ENCODE measurements at regions not wholly inside any gene's neighbourhood (a gene's known extent, or its start where the extent isn't known, plus 50 kb on each side); places are given as distances from the start of the nearest gene placed in this dataset.
"Not testable (repeated sequence)": the region's sequence is repeated elsewhere in the genome, so short reads cannot be mapped to it uniquely, and the experiment has no call there.

DNA sequence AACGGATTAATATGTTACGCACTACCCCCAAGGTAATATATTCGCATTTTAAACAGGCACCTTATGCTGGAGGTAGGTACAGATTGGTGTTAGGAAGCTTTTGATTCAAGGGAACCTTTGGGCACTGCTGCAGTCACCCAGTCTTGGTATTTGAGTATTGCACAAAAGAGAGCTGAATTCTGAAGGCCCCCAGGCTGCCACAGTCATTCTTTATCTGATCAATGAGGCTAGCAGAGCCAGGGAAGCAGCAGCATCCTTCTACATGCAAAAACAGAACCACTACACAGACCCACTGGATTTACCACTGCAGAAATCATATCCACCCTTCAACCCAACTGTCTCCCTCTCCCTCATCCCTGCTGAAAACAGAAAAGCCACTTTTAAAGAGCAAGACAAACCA, 121.2 kb upstream of the GRIN3A start:
- DNase-seq (ENCODE audit: low spot score), result no peak

DNA sequence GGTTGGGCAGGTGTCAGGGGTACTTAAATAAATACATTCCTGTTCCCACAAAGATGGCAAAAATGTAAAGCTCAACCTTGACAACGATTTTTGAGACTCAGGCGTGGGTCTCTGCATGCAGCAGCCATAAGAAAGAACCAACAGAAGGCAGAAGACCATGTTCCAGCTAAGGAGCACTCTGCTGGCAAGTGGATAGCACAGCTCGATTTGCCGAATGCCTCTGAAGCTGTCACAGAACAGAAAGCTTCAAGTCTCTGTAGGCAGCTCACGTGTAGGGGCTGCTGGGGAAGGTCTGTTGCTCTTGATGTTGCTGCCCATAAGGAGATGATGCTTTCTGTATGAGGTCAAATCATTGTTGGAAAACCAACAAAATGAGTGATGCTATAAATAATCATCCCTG, 119.6 kb upstream of the GRIN3A start:
- DNase-seq (ENCODE audit: low spot score), result no peak

DNA sequence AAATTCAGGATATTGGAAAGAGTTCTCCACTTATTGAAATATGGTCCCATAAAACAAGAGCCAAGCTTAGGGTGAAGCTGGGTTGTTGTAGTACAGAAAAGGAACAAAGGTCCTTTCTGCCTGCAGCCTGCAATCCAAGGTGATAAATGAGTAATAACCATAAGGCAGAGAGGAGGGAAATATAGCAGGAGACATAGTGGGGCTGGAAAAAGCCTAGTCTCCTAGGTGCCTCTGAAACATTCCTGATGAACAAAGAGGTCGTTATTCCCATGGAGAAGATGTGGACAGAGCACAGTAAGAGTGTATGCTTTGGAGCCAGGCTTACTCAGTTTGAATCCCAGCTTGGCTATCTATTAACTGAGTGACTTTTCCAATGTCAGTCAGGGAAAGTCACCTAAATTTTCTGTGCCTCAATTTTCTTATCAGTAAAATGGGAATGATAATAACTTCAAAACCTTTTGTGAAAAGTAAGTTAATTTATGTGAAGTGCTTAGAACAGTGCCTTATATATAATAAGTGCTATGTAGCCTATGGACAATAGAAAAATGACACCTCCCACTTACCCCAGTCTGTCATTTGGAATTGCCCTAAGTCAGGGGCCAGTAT, 110.8 kb upstream of the GRIN3A start:
- no peak for DNase-seq (ENCODE audit: low spot score)

DNA sequence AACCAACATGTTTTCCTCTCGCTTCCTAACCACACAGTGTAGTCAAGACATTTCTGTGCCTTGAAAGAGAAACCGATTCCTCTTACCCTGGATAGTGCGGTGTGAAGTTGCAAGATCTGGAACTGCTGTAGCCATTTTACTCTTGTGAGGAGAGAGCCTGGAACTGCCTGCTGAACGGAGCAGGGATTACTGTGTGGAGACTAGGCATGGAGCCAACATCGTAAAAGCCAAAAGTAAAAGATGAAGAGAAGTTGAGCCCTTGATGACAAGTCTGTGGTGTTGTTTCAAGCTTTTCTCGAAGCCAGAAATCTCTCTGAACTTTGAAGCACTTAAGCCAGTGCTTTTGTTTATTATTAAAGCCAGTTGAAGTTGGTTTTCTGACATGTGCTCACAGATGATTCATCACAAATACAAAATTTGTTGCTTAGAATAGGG, 110.1 kb upstream of the GRIN3A start:
- no peak for DNase-seq (ENCODE audit: low spot score)

DNA sequence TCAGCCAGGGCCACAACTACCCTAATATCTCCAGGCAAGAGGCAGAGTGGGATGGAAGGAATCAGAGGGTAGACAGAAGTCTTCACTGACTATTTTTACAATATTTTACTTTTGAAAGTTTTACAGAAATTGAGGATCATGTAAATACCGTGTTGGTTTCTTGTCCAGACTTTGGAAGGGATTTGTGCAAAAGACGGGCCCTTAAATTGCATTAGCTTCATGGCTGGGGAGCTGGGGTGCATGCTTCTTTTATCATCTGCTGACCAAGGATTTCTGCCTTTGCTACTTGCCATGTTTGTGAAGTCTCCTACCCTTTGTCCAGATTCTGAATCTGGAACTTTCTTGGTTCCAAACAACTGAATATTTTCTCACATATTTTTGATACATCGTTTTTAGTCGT, 107.7 kb upstream of the GRIN3A start:
- no peak for DNase-seq (ENCODE audit: low spot score)

DNA sequence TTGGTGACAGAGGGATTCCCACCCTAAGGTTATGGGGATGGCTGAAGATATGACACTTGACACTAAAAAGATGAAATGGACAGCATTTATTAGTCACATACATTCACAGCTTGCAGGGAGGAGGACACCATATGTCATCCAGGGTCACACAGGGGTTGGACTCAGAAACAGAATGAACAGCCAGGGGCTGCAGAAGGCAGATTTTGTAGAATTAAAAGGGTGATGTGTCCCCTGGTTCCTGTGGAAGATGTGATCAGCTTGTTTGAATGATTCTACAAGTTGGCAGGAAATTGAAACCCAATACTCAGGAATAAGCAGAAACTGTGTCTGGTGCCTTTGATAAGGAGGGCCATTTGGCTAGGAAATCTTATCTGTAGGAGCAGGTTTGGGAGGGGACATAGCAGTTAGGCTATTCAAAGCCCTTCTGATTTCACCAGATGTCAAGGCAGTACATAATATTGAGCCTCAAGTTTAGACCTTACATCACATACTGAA, 102.3 kb upstream of the GRIN3A start:
- DNase-seq (ENCODE audit: low spot score), result no peak

DNA sequence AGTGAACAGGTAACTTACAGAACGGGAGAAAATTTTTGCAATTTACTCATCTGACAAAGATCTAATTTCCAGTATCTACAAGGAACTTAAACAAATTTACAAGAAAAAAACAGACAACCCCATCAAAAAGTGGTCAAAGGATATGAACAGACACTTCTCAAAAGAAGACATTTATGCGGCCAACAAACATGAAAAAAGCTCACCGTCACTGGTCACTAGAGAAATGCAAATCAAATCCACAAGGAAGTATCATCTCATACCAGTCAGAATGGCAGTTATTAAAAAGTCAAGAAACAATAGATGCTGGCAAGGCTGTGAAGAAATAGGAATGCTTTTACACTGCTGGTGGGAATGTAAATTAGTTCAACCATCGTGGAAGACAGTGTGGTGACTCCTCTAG, 100.5 kb upstream of the GRIN3A start:
- DNase-seq (ENCODE audit: low spot score), result not testable (repeated sequence)

DNA sequence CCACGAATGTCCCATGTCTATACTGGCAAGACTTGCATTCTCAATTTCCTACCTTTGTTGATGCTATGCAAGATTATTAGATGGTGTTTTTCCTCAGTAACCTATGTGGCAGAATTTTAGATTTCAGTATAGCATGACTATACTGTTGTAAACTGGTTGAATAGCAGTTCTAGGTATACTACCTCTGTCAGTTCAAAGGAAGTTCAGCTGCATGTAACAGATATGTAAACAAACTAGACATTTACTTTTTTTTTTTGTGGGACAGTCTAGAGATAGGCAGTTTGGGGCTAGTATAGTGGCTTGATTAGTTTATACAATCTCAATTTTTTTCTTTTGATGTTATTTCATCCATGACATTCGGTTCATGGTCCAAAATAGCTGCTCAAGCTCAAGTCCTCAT, 97.6 kb upstream of the GRIN3A start:
- no peak for DNase-seq (ENCODE audit: low spot score)

DNA sequence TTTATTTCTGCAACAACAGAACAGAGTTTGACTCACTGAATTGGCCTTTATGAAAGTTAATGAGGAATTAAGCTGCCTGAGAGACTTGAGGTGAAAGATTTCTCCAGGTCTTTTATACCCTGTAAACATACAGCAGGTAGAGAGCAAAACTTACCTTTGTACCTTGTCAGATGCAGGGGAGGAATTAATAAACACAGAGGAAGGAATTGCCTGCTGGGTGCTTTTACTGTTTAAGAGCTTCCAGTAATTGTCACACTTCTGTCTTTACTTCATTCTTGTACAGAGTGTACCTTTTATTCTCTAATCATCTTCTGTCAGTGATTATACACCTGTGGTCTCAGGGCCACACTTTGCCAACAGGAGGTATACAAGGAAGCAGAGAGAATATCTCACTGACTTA, 94.0 kb upstream of the GRIN3A start:
- DNase-seq (ENCODE audit: low spot score), result no peak

DNA sequence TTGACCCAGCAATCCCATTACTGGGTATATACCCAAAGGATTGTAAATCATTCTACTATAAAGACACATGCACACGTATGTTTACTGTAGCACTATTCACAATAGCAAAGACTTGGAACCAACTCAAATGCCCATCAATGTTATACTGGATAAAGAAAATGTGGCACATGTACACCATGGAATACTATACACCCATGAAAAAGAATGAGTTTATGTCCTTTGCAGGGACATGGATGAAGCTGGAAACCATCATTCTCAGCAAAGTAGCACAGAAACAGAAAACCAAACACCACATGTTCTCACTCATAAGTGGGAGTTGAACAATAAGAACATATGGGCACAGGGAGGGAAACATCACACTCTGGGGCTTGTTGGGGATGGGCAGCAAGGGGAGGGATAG, 83.0 kb upstream of the GRIN3A start:
- DNase-seq (ENCODE audit: low spot score), result not testable (repeated sequence)

DNA sequence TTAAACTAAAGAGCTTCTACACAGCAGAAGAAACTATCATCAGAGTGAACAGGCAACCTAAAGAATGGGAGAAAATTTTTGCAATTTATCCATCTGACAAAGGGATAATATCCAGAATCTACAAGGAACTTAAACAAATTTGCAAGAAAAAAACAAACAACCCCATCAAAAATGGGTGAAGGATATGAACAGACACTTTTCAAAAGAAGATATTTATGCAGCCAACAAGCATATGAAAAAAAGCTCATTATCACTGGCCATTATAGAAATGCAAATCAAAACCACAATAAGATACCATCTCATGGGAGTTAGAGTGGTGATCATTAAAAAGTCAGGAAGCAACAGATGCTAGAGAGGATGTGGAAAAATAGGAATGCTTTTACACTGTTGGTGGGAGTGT, 82.5 kb upstream of the GRIN3A start:
- DNase-seq (ENCODE audit: low spot score), result not testable (repeated sequence)

DNA sequence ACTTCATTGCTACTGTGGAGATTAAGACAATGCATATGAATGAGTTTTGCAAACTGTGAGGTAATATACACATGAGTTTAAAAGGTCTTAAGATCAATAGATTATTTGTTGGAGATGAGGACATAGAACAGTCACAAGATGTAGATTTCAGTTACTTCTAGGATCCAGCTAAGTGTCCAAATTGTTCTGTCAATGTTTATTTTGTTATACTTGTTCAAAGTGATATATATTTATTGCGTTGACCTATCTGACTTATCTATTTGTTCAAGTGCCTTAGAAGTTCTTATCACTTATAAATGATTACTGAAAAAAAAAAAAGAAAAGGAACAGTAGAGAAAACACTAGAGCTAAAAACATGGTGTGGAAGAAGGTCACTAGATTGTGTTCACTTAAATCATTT, 75.6 kb upstream of the GRIN3A start:
- no peak for DNase-seq (ENCODE audit: low spot score)

DNA sequence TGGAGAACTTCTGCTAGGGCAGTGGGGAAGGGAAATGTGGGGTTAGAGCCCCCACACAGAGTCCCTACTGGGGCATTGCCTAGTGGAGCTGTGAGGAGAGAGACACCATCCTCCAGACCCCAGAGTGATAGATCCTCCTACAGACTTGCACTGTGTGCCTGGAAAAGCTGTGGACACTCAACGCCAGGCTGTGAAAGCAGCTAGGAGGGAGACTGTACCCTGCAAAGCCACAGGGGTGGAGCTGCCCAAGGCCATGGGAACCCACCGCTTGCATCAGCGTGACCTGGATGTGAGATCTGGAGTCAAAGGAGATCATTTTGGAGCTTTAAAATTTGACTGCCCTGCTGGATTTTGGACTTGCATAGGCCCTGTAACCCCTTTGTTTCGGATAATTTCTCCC, 69.4 kb upstream of the GRIN3A start:
- not testable (repeated sequence) for DNase-seq (ENCODE audit: low spot score)

DNA sequence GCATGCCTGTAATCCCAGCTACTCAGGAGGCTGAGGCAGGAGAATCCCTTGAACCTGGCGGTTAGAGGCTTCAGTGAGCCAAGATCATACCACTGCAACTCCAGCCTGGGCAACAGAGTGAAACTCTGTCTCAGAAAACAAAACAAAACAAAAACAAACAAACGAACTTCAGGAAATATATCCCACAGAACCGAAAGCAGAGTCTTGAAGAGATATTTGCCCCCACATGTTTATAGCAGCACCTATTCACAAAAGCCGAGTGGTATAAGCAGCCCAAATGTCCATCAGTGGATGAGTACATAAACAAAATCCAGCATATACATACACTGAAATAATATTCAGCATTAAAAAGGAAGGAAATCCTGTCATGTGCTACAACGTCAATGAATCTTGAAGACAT, 57.6 kb upstream of the GRIN3A start:
- DNase-seq (ENCODE audit: low spot score), result no peak

DNA sequence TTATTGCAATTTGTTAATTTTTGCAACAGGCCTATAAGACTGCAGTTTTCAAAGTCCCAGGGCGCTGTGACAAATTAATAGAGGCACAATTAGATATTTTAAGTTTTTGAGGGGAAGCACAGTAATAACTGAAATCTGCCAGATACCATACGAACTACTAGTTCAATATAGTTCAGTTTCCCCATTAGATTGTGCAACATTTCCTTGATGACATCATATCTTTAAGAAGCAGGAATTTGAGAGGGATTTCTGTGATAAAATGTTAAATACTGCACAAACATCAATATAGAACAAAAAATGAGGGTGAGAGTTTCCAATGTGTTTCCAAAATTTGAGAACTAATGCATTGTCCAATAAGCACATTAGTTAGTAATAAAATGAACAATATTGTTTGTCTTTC, 56.7 kb upstream of the GRIN3A start:
- no peak for DNase-seq (ENCODE audit: low spot score)

DNA sequence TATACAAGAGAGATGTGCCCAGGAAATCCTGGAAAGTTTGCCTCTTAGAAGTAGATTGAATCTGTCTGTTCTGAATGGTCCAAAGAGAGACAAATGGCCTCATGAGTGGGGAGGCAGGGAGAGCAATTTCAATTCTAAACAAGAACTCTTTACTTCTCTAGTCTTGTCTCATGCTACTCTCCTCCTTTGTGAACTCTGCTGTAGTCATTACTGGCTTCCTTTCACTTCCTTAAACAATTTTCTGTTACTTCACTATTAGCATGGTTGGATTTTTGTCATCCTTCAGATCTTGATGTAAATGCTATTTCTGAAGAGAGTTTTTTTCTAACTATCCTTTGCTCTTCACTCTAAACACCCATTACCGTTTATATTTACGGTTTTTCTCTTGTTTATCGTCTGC, 54.0 kb upstream of the GRIN3A start:
- no peak for DNase-seq (ENCODE audit: low spot score)

DNA sequence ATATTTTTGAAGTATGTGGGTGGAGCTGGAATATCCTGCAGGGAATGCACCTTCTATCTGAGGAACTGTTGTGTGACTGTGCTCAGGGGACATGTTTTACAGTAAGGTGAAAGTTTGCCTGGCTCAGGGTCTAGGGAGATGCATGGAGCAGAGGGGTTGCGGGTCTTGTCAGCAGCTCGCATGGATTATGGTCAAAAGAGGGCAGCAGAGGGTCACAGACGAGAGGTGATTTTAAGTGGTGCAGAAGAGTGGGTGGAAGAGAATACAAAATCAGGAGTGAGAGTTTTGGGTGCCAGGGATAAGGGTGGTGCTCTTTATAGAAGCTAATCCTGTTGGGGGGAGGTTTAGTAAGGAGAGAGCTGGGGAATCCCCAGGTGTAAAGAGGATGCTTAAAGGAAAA, 53.5 kb upstream of the GRIN3A start:
- DNase-seq (ENCODE audit: low spot score), result no peak

DNA sequence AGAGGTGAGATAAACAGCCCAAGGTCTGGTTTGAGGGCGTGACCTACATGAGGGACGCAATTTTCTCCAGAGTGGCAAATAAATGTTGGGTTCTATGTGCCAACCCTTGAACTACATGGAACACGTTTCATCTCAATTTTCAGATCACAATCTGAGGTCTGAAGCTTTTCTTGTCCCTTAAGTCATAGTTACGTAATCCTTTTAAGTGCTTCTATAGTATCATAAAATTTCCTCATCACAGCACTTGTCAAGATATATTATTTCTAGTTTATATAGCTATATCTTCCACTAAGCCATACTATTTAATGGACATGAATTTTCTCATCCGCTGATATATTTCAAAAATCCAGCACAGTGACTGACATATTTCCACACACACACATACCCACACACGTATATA, 53.1 kb upstream of the GRIN3A start:
- DNase-seq (ENCODE audit: low spot score), result no peak
